ENCODE measurements at regions not wholly inside any gene's neighbourhood (a gene's known extent, or its start where the extent isn't known, plus 50 kb on each side); places are given as distances from the start of the nearest gene placed in this dataset.
"Not testable (repeated sequence)": the region's sequence is repeated elsewhere in the genome, so short reads cannot be mapped to it uniquely, and the experiment has no call there.

DNA sequence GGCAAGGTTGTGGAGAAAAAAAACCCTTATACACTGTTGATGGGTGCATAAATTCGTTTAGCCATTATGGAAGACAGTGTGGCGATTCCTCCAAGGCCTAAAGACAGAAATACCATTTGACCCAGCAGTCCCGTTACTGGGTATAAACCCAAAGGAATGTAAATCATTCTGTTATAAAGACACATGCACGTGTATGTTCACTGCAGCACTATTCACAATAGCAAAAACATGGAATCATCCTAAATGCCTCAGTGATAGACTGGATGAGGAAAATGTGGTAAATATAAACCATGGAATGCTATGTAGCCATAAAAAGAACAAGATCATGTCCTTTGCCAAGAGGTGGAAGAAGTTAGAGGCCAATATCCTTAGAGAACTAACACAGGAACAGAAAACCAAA is 119.9 kb upstream of the PRR16 start:
- intact Hi-C loops (cut with DNase I; ENCODE audit: low total_unique reads), result no loop called here
- 83 to 85% methylated on average over 4 of the region's 4 CpGs for WGBS, 2 donors
- H3K4me3 ChIP-seq, result no peak overlapping the region
- H3K4me1 ChIP-seq, result no peaks in the 10 kb centered on the region
- H3K27me3 ChIP-seq, result no peaks in the 10 kb centered on the region
- no peak for DNase-seq
- H3K9me3 ChIP-seq, result no peaks in the 10 kb centered on the region
- H3K27ac ChIP-seq, result no peak overlapping the region
- TF ChIP-seq POLR2A (IDR thresholded peaks at IDR 0.05), result no peak
- TF ChIP-seq, protein P1, sequence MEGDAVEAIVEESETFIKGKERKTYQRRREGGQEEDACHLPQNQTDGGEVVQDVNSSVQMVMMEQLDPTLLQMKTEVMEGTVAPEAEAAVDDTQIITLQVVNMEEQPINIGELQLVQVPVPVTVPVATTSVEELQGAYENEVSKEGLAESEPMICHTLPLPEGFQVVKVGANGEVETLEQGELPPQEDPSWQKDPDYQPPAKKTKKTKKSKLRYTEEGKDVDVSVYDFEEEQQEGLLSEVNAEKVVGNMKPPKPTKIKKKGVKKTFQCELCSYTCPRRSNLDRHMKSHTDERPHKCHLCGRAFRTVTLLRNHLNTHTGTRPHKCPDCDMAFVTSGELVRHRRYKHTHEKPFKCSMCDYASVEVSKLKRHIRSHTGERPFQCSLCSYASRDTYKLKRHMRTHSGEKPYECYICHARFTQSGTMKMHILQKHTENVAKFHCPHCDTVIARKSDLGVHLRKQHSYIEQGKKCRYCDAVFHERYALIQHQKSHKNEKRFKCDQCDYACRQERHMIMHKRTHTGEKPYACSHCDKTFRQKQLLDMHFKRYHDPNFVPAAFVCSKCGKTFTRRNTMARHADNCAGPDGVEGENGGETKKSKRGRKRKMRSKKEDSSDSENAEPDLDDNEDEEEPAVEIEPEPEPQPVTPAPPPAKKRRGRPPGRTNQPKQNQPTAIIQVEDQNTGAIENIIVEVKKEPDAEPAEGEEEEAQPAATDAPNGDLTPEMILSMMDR (IDR thresholded peaks at IDR 0.05), result no peak
- no peaks in the 10 kb centered on the region for H3K36me3 ChIP-seq (ENCODE audit: low read depth, missing control alignments)

DNA sequence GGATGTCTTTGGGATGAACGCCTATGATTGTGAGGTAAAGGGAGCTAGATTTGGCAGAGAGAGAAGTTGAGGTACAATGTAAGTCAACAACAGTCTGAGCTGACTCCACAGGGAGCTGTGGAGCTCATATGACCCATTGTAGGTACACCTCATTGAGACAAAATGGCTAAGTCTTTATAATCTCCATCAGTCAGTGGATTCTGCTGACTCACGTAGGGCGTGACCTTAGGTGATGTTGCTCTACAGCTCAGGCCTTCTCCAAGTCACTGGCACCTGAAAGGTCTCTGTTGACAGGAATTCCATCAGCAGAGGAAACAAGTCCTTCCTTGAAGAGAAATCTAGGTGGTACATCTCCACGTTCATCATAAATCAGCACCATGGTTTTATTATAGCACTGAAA is 118.2 kb upstream of the PRR16 start:
- WGBS, 2 donors, result 88 to 89% methylated on average over 4 of the region's 4 CpGs
- Histone ChIP-seq H3K27me3 (no peaks in the 10 kb centered on the region), H3K4me1 (no peaks in the 10 kb centered on the region), H3K36me3 (ENCODE audit: low read depth, missing control alignments) (no peaks in the 10 kb centered on the region), H3K4me3 (no peak overlapping the region), H3K9me3 (no peaks in the 10 kb centered on the region), H3K27ac (no peak overlapping the region)
- intact Hi-C loops (cut with DNase I; ENCODE audit: low total_unique reads), result no loop called here
- TF ChIP-seq, protein P1 (IDR thresholded peaks at IDR 0.05), result no peak
- TF ChIP-seq POLR2A (IDR thresholded peaks at IDR 0.05), result no peak
- DNase-seq, result no peak

DNA sequence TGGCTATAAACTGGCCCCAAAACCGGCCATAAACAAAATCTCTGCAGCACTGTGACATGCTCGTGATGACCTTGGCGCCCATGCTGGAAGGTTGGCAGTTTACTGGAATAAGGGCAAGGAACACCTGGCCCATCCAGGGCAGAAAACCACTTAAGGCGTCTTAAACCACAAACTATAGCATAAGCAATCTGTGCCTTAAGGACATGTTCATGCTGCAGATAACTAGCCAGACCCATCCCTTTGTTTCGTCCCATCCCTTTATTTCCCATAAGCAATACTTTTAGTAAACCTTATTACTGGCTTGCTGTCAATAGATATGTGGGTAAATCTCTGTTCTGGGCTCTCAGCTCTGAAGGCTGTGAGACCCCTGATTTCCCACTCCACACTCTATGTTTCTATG is 113.0 kb upstream of the PRR16 start:
- H3K4me3 ChIP-seq; H3K9me3 ChIP-seq; intact Hi-C loops (cut with DNase I; ENCODE audit: low total_unique reads); H3K4me1 ChIP-seq; H3K36me3 ChIP-seq (ENCODE audit: low read depth, missing control alignments); H3K27ac ChIP-seq; H3K27me3 ChIP-seq; DNase-seq: not testable (repeated sequence)
- WGBS, 2 donors, result 93 to 94% methylated on average over 5 of the region's 5 CpGs

DNA sequence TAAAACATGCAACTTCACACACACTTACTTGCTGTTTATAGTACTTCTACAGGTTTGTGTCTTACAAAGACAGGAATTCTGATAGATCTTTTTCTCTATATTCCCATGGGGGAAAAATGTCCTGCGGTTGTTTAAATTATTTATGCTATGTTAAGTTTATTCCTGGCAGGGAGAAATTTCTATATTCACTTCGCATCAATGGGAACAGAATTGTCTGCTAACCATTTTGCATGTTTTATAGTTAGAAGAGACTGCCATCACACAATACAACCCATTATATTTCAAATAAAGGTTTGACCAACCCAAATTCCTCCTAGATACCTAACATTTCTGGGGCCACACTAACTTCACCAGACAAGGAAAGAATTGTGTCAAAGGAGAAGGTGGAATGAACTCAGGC is 110.0 kb upstream of the PRR16 start:
- H3K4me1 ChIP-seq, result no peaks in the 10 kb centered on the region
- H3K36me3 ChIP-seq (ENCODE audit: low read depth, missing control alignments), result no peaks in the 10 kb centered on the region
- H3K4me3 ChIP-seq, result no peak overlapping the region
- whole genome bisulfite sequencing, 2 donors, result 87 to 94% methylated on average over 2 of the region's 2 CpGs
- no peaks in the 10 kb centered on the region for H3K9me3 ChIP-seq
- DNase-seq, result no peak
- no peak overlapping the region for H3K27ac ChIP-seq
- TF ChIP-seq, protein P1 (IDR thresholded peaks at IDR 0.05), result no peak
- no peak for TF ChIP-seq POLR2A (IDR thresholded peaks at IDR 0.05)
- intact Hi-C loops (cut with DNase I; ENCODE audit: low total_unique reads), result no loop called here
- no peaks in the 10 kb centered on the region for H3K27me3 ChIP-seq

DNA sequence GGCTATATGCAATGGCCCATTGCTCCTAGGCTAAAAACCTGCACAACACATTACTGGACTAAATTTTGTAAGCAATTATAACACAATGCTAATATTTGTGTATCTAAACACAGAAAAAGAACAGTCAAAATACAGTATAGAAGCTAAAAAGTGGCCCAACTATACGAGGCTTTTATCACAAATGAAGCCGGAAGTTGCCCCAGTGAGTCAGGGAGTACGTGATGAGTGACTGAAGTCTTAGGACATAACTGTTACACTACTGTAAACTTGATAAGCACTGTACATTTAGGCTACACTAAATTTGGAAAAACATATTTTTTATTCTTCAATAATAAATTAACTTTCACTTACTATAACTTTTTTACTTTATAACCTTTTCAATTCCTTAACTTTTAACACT is 105.2 kb upstream of the PRR16 start:
- H3K27me3 ChIP-seq, result no peaks in the 10 kb centered on the region
- intact Hi-C loops (cut with DNase I; ENCODE audit: low total_unique reads), result no loop called here
- no peaks in the 10 kb centered on the region for H3K9me3 ChIP-seq
- no peaks in the 10 kb centered on the region for H3K36me3 ChIP-seq (ENCODE audit: low read depth, missing control alignments)
- no peak overlapping the region for H3K4me3 ChIP-seq
- no peak overlapping the region for H3K27ac ChIP-seq
- WGBS, 2 donors, result 76 to 86% methylated on average over 3 of the region's 3 CpGs
- TF ChIP-seq, protein P1 (IDR thresholded peaks at IDR 0.05), result no peak
- no peak for TF ChIP-seq POLR2A (IDR thresholded peaks at IDR 0.05)
- no peaks in the 10 kb centered on the region for H3K4me1 ChIP-seq
- DNase-seq, result no peak
